HG03442 (cell line): ENCODE measurements at regions not wholly inside any gene's neighbourhood (a gene's known extent, or its start where the extent isn't known, plus 50 kb on each side); places are given as distances from the start of the nearest gene placed in this dataset.
"Not testable (repeated sequence)": the region's sequence is repeated elsewhere in the genome, so short reads cannot be mapped to it uniquely, and the experiment has no call there.

ENCODE experiments used
- ATAC-seq: cut with Tn5 transposase; IDR thresholded peaks from one replicate; pipeline ENCODE4 v1.9.1; 2021; ENCODE audit warnings: mild to moderate bottlenecking, moderate library complexity; ENCODE audit not compliant: unreplicated experiment

DNA sequence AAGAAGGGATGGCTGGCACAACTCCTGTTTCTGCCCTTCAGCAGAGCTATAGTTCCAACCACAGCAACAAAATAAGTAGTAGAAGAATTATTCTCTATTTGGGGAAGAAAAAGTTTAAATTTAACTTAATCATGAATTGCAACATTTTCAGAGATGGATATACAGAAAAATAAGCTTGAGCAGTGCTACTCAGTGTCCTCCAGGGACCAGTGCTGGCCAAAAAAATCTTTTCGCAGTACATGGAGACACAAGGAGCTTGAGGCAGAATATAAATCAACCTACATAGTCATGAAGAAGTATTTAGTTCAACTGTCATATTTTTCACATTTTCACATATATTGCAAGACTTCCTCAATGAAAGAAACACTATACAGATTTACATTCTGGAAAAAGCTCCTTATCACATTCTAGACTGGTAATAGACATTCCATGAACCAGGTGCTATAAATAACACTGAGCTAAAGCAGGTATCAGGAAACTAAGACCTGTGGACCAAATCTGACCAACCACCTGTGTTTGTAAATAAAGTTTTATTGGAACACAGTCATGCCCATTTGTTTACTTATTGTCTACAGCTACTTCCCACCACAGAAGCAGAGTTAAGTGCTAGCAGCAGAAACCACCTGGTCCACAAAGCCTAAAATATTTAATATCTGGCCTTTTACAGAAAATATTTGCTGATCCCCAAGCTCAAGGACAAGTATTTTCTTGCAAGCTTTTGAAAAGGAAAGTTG, 101.9 kb downstream of the RGS21 start:
- ATAC-seq, result no peak

DNA sequence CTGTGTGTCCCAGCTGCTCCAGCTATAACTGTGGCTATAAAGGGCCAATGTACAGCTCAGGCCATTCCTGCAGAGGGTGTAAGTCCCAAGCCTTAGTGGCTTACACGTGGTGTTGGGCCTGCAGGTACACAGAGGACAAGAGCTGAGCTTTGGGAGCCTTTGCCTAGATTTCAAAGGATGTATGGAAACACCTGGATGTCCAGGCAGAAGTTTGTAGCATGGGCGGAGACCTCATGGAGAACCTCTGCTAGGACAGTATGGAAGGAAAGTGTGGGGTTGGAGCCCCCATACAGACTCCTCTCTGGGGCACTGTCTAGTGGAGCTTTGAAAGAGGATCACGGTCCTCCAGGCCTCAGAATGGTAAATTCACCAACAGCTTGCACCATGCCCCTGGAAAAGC, 113.9 kb downstream of the RGS21 start:
- ATAC-seq, result no peak

DNA sequence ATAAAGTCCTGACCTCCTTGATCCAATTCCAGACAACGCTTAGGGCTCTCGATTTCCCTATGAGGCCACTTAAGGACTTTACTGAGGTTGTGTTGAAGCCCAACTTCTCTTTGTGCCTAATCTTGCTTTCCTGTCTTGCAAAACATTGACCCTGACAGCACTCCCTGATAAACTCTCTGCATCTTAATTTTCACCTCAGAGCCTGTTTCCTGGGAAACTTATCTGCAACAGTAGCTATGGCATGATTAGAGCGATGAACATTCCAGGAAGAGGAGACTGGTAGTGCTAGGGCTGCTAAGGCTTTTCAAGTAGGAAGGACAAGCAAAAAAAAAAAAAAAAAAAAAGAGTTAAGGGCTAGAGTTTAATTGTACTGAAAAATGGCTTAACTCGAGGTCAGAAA, 118.9 kb downstream of the RGS21 start:
- no peak for ATAC-seq

DNA sequence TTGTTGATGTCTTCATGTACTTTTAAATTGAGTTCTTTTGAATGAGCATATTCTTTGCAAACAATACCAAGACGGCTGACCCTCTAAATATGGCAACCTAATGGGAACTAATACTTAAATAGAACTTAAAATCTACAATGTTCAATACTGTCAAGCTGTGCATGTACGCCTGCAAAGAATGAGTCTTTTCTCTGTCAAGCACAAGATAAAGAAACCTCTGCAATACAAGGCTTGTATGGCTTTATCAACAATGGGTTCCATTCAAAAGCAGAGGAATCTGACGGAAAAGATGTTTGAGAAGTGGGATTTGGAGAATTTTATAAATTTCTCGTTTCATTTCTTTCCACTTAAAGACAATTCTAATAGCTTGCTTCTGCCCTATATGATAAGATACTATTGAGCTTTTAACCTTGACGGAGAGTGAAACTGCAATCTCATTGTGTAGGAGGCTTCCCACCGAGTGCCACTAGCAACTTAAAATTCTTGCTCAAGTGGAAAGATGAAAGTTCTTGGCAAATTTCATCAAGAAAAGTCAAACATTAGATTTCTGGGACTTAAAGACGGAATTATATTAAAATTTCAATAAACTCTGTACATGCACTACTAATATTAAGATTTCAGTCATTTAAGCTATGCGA, 119.8 kb downstream of the RGS21 start:
- no peak for ATAC-seq

DNA sequence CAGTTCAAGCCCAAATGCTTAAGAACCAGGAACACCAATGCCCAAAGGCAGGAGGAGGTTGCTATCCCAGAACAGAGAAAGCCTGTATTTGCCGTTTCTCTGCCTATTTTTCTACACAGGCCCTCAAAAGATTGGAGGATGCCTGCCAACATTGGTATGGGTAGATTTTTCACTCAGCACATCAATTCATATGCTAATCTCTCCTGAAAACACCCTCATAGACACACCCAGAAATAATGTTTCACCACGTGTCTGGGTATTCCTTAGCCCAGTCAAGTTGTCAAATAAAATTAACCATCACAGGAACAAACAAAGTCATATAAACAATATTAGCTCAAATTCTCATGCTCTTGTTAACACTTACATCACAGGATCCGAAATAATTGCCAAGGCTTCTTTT, 121.9 kb downstream of the RGS21 start:
- no peak for ATAC-seq

DNA sequence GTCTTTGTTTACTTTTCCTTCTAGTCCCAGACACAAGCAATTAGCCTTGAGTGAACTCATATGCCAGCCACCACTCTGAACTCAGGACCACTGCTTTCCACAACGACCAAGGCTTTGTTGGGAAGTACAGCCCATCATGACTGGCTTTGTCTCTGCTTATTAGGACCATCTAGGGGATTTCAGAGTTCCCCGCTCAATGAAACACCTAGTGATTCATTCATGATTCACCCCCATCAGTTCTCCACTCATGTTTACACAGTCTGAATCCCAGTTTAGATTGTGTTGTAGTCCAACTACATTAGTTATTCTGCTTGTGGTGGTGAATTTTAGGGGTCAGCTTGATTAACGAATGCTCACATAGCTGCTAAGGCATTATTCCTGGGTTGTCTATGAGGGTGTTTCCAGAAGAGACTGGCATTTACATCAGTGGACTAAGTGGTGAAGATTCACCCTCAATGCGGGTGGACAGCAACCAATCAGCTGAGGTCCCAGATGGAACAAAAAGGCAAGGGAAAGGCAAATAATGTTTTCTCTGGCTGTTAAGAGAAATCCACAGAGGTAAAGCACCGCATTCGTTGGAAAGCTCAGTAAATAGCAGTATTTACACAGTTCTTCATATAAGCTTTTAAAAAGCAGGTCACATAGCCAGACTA, 122.7 kb downstream of the RGS21 start:
- no peak for ATAC-seq

DNA sequence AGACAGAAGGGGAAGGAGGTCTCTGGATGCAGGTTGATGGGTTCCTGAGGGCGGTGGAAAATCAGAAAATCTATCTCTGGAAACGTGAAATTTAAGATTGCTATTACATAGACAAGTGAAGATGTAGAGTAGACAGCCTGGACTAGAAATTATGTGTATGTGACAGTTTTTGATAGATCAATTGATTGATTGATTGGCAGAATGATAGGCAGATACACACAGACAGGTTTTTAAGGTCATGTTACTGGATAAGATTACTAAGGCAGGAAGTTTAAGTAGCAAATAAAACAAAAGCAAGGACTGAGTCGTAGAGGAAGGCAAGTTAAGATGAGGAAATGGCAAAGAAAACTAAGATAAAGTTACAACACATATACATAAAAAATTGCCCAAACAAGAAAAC, 124.7 kb downstream of the RGS21 start:
- no peak for ATAC-seq

DNA sequence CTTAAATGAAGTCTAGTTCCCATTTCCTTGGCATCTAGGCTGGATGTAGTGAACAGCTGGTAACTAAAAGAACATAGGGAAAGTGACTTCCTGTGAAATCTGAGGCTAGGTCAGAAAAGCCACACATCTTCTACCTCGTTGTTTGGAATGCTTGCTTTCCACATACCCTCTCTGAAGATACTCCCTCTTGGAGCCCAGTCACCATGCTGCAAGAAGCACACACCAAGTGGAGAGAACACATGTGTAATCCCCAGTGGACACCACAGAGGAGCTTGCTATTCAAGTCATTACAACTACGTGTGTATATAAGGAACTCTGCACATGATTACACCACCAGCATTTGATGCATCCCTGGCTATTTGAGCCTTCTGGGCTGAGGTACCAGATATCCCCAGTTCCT, 125.9 kb downstream of the RGS21 start:
- no peak for ATAC-seq

DNA sequence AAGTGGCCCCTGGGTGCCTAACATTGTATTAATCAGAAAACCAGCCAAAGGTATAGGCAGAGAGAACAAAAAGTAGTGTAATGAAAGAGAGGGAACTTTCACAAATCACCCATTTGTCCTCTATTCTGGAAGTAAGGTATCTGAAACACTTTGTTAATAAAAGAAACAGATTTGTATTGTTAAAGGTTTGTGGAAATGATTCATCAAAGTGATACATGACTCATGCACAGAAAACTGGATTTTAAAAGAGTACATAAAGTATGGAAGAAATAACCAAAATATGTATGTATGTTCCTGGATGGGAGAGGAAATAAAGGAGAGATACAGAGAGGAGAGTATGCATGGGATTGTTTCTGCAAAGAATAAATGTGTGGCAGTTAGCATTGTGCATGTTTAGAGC, 126.8 kb downstream of the RGS21 start:
- ATAC-seq, result no peak

DNA sequence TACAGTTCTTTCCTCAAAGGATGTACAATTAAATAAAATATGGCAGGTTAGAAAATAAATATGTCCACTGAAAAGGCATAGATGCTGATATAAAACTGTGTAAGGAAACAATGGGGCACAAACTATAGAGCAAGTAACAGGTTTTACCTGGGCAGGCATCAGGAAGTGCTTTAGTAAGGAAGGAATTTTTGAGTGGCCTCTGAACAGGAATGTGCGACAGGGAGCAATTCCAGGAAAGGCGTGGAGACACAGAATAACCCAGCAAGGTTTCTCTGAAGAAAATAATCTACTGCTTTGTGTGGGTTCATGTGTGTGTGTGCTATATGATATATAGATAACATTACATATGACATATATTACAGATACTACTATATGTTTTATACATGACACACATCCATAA, 128.4 kb downstream of the RGS21 start:
- no peak for ATAC-seq

DNA sequence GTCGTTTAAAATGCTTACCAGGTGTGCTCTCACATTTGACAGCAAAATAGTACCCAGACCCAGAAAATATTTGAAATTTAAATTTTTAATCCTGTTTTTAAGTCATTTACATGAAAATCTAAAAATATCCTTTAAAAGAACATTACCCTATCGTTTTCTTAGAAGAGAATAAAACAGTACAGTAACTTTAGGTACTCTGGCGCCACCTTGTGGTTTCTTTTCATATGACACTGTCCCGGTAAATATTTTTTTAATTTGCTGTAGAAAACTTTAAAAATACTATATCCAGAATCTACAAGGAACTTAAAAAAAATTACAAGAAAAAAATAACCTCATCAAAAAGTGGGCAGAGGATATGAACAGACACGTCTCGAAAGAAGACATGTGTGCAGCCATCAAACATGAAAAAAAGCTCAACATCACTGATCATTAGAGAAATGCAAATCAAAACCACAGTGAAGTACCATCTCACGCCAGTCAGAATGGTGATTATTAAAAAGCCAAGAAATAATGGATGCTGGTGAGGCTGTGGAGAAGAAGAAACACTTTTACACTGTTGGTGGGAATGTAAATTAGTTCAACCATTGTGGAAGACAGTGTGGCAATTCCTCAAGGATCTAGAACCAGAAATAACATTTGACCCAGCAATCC, 129.2 kb downstream of the RGS21 start:
- ATAC-seq, result no peak

DNA sequence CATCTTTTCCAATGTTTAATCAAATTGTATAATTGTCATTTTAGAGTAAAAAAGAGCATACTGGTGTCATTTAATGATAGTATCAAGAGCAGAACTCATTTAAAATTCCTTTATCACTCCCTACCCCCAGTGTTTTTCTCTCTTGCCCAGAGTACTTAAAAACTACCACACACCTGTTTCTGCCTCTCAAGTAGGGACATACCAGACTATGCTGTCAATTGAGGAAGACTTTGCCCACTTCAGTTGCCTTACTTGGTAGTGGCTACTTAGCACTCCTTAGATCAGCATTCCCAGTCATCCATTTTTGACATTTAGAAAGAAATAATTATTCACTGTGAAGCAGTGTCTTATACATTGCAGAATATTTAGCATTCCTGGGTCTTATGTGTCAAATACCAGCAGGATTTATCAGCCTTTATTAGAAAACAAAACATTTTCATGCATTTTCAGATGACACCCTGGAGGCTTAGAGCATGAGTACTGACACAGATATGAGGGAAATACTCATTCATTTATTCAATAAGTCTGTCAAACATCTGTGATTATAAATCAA, 127.5 kb upstream of the RGS1 start:
- no peak for ATAC-seq

DNA sequence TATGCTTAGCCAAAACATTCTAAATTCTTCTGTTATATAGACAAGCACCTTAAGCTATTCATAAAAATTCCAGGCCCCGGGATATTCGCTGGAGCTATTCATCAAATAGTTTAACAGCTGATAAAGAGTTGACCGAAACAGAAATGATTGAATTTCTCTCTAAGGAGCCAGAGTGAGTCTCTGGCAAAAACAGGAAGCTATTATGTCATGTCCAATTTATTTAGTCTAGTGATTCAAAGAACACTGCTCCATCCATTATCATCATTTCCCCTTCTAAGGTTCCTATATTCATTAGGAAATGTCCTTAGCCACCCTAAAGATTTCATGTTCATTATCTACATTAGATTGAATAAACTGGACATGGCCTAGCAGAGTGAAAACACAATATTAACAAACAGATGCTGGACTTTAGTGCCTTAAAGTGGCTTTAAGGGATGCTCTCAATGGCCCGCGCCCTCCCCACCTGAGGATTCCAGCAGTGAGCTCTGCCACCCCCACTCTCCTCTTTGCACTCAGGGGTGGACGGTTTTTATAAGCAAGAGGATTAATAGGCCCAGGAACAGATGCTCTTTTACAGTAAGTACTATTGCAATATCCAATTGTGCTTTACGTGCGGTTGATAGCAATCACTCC, 122.1 kb upstream of the RGS1 start:
- no peak for ATAC-seq

DNA sequence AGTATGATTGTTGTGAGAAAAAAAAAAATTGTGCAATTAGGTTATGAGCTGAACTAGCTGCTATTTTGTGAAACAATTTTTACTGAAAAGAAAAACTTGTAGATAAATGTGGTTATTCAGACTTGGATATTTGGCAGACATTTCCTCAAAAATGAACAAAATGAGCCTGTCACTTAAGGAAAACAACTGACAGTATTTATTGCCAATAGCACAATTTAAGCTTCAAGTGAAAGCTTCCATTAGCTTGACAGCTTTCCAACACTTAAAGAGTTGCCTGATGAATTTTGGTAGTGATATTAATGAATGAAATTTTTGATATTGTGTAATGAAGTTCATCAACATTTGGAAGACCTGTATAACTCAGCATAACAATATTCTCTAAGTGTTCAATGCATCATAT, 116.1 kb upstream of the RGS1 start:
- no peak for ATAC-seq

DNA sequence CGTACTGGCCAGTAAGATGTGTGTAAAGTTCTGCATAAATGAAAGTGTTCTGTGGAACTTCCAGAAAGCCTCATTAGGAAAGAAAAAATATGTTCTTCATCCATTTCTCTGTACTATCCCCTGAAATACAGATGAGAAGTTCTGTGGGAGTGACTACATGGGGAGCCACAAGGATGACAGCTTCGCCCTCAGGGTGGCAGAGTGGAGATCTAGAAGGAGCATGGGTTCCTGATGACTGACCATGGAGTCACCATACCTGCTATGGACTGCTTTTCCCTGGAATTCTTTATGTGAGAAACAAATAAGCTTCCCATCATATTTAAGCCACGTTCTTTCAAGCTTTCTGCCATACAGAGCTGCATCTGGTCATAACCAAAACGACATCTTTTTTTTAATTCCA, 113.9 kb upstream of the RGS1 start:
- no peak for ATAC-seq

DNA sequence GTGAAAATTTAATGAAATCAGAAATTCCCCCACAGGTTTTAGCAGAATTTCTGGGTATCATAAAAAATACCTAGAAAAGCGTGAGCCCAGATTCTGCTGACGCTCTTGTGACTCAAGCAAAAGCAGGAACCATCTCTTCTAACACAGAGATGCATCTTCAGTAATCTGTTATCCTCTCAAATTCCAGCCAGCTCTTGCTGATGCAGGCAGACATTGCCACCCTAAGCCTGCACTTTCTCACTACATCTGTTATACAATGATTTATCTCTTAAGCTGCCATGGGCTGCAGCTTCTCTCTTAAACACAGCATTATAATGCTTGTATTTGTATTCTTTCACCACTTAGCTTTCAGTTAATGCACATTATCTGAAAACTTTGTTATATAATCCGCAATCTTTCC, 113.0 kb upstream of the RGS1 start:
- ATAC-seq, result no peak

DNA sequence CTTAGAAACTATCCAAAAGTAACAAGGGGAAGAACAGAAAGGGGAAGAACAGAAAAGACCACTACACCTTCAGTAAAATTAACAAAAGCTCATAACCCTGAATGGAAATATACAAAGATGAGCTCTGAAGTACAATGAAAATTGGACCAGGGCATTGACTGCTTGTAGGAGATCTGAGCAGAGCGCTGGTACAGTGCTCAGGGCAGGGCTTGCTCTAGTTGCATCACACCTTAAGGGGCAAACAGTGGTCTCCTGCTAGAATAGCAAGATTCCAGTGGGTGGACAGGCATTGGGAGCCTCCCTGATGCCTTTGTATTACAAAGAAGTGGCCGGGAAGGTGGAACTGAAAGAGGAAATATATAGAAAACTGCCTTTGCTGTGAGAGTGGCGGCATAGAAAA, 111.9 kb upstream of the RGS1 start:
- ATAC-seq, result no peak

DNA sequence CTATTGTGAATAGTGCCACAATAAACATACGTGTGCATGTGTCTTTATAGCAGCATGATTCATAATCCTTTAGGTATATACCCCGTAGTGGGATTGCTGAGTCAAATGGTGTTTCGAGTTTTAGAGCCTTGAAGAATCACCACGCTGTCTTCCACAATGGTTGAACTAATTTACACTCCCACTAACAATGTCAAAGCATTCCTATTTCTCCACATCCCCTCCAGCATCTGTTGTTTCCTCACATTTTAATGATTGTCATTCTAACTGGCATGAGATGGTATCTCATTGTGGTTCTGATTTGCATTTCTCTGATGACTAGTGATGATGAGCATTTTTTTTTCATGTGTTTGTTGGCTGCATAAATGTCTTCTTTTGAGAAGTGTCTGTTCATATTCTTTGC, 110.4 kb upstream of the RGS1 start:
- ATAC-seq, result not testable (repeated sequence)

DNA sequence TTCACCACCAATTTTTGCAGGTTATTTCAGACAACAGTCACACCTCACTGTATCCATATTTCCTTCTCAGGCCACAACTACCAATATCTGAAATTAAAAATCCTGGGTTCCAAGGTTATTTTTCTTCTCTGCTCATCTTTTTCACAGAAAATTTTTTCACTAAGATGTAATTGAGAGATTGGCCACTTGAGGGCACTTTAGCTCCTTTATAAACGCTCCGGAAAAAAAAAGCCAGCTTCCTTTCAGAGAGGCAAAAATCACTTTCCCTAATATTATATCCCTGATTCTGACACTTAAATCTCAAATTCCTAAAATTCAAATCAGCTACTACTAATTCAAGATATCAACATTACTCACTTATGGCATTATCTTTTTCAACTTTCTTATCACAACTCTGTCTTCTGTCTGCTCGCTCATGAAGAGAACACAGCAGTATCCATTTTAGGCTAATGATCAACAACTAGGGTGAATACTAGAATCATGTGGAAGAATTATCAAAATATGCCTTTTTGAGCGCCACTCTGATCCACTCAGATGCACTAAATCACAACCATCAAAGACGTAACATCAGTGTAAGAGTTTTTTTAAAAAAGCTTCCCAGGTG, 101.4 kb upstream of the RGS1 start:
- ATAC-seq, result no peak

DNA sequence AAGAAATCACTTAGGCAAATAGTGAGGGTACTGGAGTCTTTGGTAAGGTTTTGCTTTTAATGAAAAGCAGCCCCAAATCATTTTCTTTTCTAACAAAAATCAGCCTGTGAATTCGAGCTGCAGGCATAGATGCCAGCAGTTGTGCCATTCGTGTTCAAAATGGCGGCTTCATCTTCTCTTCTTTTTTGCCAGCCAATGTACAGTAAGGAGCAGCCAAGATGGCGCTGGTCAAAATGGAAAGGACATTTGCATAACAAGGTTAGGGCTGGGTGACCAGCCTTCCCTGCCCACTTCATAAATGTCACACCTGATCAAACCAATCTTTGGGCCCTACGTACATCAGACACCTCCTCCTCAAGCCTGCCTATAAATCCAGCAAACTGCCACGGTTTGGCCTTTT, 100.2 kb upstream of the RGS1 start:
- no peak for ATAC-seq

DNA sequence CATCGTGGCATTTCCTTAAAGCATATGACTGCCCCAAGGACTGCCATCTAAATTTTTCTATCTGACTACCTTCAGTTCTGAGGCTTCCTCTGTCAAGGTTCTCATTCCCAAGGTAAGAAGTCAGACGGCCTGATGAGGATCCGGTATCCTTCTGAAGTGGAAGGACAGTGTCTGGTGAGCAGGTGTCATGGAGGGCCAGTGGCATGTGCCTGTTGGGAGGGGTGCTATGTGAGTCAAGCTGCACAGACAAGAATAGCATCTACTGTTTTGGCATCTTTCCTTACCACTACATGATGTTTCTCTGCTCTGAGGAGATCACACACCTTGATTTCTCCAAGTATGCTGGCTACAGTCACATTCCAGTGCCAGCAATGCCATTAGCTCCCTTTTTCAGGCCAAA, 99.6 kb upstream of the RGS1 start:
- ATAC-seq, result no peak
